Lower lobe of right lung (tissue), 2 donors: ENCODE measurements at regions not wholly inside any gene's neighbourhood (a gene's known extent, or its start where the extent isn't known, plus 50 kb on each side); places are given as distances from the start of the nearest gene placed in this dataset.

ENCODE experiments used
- ATAC-seq, 2 donors: fragments of 200-7000 bp; cut with Tn5 transposase; one replicate each; pipeline ENCODE4 v1.9.1; 2020 to 2022; ENCODE audit warnings: mild to moderate bottlenecking in 2 of 2, moderate library complexity in 2 of 2
- DNase-seq: peaks from one replicate; pipeline ENCODE4 v3.0.0-alpha.2; 2020
- H3K27ac ChIP-seq: fragments of 200-600 bp; one replicate; pipeline ENCODE4 v1.8.0; 2022
- H3K27me3 ChIP-seq: fragments of 200-600 bp; one replicate; pipeline ENCODE4 v1.8.0; 2022; ENCODE audit warnings: low read depth
- H3K36me3 ChIP-seq: fragments of 200-600 bp; one replicate; pipeline ENCODE4 v1.8.0; 2022; ENCODE audit warnings: mild to moderate bottlenecking
- H3K4me1 ChIP-seq: fragments of 200-600 bp; one replicate; pipeline ENCODE4 v1.8.0; 2022
- H3K4me3 ChIP-seq: fragments of 200-600 bp; one replicate; pipeline ENCODE4 v1.8.0; 2022; ENCODE audit warnings: mild to moderate bottlenecking
- H3K9me3 ChIP-seq: fragments of 200-600 bp; one replicate; pipeline ENCODE4 v1.8.0; 2022
- intact Hi-C: fragments of 100-400 bp; cut with DNase I; formaldehyde crosslinking; loops from one replicate; pipeline ENCODE4 v1.11.0; 2022
- TF ChIP-seq, protein P1 (sequence below): fragments of 200-600 bp; IDR thresholded peaks from one replicate; pipeline ENCODE4 v1.8.0; 2022; ENCODE audit warnings: antibody characterized with exemption, mild to moderate bottlenecking
- donor health status: DM: no; HTN: yes; CAD: no; lungs with severe emphysema.

DNA sequence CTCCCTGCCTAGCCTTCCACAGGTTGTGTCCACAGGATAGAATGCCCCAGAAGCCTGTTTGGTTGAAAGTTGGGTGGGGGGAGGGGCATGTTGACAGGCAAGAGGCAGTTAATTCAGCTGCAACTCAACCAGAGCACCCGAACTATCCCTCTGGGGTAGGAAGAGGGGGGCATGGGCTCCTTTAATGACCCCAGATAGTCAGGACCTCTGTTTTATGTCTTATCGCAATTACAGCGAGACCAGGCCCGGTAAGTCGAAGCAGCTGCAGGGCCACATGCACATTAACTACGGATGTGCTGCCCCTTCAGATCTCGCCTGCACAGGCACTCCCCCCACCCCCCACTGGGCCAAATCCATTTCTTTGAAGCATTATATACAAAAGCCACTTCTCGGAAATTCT lies 363.8 kb upstream of the HNRNPA3 start:
- H3K9me3 ChIP-seq = no peaks in the 10 kb centered on the region
- no peak overlapping the region for H3K27ac ChIP-seq
- no peaks in the 10 kb centered on the region for H3K27me3 ChIP-seq
- no peaks in the 10 kb centered on the region for H3K36me3 ChIP-seq
- intact Hi-C loops = no loop called here
- no peaks in the 10 kb centered on the region for H3K4me1 ChIP-seq
- TF ChIP-seq, protein P1, sequence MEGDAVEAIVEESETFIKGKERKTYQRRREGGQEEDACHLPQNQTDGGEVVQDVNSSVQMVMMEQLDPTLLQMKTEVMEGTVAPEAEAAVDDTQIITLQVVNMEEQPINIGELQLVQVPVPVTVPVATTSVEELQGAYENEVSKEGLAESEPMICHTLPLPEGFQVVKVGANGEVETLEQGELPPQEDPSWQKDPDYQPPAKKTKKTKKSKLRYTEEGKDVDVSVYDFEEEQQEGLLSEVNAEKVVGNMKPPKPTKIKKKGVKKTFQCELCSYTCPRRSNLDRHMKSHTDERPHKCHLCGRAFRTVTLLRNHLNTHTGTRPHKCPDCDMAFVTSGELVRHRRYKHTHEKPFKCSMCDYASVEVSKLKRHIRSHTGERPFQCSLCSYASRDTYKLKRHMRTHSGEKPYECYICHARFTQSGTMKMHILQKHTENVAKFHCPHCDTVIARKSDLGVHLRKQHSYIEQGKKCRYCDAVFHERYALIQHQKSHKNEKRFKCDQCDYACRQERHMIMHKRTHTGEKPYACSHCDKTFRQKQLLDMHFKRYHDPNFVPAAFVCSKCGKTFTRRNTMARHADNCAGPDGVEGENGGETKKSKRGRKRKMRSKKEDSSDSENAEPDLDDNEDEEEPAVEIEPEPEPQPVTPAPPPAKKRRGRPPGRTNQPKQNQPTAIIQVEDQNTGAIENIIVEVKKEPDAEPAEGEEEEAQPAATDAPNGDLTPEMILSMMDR = no peak
- no peak overlapping the region for H3K4me3 ChIP-seq
- no peak for ATAC-seq
- DNase-seq = no peak

DNA sequence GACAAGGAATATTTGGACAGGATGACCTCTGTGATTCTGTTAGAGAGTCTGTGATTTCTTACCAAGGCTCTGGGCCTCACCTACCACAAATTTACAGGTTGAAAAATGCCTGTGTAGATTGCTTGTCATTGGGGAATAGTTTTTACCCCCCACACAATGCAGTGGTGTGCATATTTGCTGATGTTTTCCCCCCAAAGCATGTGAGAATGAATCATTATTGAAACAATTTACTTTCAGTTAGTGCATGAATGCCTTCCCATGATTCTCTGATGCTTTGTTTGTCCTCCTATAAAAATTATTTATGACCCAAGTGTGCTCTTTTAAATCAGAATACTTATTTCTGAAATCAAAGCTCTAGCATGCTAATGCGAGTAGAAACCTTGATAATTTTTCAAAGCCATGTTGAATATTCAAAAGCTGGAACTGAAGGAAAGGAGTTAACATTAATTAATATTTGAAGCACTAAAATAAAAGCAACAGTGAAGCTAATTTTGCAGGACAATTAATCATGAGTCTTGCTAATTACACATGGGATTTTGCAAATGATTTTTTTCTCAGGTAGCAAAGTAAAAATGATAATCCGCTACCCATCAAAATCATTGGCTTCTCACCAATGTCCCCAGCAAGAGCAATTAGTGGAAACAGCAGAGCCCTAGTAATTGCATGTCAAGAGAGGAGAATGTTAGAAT lies 361.2 kb upstream of the HNRNPA3 start:
- TF ChIP-seq, protein P1 = no peak

DNA sequence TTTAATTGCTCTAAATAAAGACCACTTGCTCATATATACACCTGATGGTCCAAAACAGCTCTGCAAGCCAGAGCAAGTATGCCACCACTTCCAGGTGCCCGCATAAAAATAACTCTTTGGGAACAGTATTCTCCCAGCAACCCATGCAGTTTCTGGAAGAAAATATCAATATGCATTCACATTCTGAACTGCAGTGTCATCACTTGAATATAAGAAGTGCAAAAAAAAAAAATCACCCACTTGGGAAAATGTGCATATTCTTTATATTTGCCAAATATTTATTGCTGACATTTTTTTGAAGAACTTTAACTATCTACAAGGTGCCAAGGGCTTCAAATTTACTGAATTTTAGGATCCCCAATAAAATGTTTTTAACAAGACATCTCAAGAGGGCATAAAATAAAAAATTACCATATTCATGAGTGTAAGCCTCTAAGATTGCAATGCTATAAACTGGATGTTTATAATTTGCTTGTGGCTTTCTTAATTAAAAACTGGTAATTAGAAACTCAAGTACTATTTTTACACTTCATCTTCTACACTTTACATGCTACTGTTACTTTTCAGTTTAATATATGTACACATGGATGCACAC lies 360.6 kb upstream of the HNRNPA3 start:
- DNase-seq = no peak
- intact Hi-C loops = no loop called here
- Histone ChIP-seq H3K36me3 (no peaks in the 10 kb centered on the region), H3K4me1 (no peaks in the 10 kb centered on the region), H3K27ac (no peak overlapping the region), H3K4me3 (no peak overlapping the region), H3K9me3 (no peaks in the 10 kb centered on the region), H3K27me3 (no peaks in the 10 kb centered on the region)
- ATAC-seq = no peak
- TF ChIP-seq, protein P1 = no peak

More for the DNA sequence above, 361.2 kb upstream of the HNRNPA3 start:
- H3K9me3 ChIP-seq = no peaks in the 10 kb centered on the region
- ATAC-seq = no peak
- H3K27me3 ChIP-seq = no peaks in the 10 kb centered on the region
- no peaks in the 10 kb centered on the region for H3K4me1 ChIP-seq
- no peak for DNase-seq
- intact Hi-C loops = no loop called here
- no peaks in the 10 kb centered on the region for H3K36me3 ChIP-seq
- no peak overlapping the region for H3K27ac ChIP-seq
- no peak overlapping the region for H3K4me3 ChIP-seq

DNA sequence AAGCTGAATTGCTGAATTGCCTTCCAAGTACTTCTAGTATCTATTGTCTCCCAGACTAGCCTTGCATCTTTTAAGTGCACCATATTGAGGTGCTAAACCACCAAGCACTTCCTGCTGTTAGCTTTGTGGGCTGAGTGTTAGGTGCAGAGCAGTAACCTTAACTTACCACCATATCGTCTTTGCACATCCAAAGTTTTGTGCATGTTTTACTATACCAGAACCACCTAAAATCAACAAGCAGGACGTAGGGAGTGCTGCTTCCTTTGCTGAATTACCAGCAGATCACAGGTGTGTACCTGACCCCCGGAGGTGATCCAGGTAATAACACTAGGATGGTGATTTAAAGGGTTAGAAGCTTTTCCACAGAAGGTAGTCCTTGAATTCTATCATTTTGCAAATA lies 359.9 kb upstream of the HNRNPA3 start:
- Histone ChIP-seq H3K4me1 (no peaks in the 10 kb centered on the region), H3K36me3 (no peaks in the 10 kb centered on the region), H3K9me3 (no peaks in the 10 kb centered on the region), H3K27me3 (no peaks in the 10 kb centered on the region), H3K27ac (no peak overlapping the region), H3K4me3 (no peak overlapping the region)
- TF ChIP-seq, protein P1 = no peak
- ATAC-seq (peak in 1 of 2 donors; percentile 59), DNase-seq (no peak)
- intact Hi-C loops = no loop called here

DNA sequence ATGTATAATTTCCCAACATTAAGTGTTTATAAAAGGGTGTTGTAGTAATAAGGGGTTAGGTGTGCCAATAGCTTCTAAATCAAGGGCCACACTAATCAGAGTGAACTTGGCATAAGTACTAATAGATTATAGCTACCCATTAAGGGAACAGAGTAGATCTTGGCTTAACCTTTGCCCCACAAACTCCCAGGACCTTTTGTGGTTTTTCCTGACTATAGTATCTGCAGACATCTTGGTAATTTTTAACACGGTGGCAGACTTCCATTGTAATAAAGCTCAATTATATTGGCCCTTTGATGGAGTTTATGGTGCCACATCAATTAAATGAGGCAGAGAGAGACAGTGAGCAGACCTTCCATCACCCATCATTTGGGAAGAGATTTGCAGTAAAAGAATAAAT lies 358.5 kb upstream of the HNRNPA3 start:
- DNase-seq = no peak
- H3K4me3 ChIP-seq = no peak overlapping the region
- H3K4me1 ChIP-seq = no peaks in the 10 kb centered on the region
- no peaks in the 10 kb centered on the region for H3K9me3 ChIP-seq
- H3K27me3 ChIP-seq = no peaks in the 10 kb centered on the region
- intact Hi-C loops = no loop called here
- no peak overlapping the region for H3K27ac ChIP-seq
- no peak for ATAC-seq
- TF ChIP-seq, protein P1 = no peak
- no peaks in the 10 kb centered on the region for H3K36me3 ChIP-seq
